ENCODE measurements at regions not wholly inside any gene's neighbourhood (a gene's known extent, or its start where the extent isn't known, plus 50 kb on each side); places are given as distances from the start of the nearest gene placed in this dataset.
A peak's percentile ranks its signal among the peaks of the same experiment; 100 is the strongest.

DNA sequence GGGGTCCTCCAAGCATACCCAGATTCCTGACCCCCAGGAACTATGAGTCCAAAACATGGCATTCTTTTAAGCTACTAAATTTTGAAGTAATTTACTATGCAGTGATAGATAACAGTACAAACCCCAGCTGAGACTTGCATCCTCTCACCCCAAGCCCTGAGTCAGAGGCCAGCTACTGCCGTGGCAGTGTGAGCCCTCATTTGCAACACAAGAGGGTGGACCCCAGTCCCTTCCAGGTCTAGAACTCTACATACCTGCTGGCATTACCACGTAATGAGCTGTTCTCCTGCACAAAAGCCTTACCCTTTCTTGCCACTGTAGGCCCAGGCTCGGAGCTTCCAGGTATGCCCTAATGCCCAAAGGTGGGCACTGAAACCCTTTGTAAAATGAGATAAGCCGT is 108.6 kb upstream of the ERCC6L2 start:
- Histone ChIP-seq H3K4me2 (ENCODE audit: insufficient read depth, insufficient read length, low read length) (no peak overlapping the region), H3K79me2 (ENCODE audit: insufficient read depth, low read length) (no peaks in the 10 kb centered on the region), H3K4ac (ENCODE audit: low read depth, low read length) (no peak overlapping the region), H2BK5ac (ENCODE audit: insufficient read length, low read length) (no peak overlapping the region), H3K27ac (ENCODE audit: insufficient read length, low read depth, low read length) (no peak overlapping the region), H3K9ac (ENCODE audit: extremely low read depth, insufficient read length, low read length) (no peak overlapping the region), H4K8ac (replicated peaks; ENCODE audit: insufficient read length, low read depth, low read length) (no peak overlapping the region), H3K18ac (ENCODE audit: insufficient read length, low read depth, low read length) (no peak overlapping the region), H3K56ac (ENCODE audit: insufficient read length, low read depth, low read length) (no peak overlapping the region), H4K91ac (ENCODE audit: insufficient read length, low read depth, low read length) (no peak overlapping the region), H2AFZ (ENCODE audit: low read length) (no peak overlapping the region), H2BK20ac (ENCODE audit: low read depth, low read length, poor library complexity, severe bottlenecking) (no peak overlapping the region), H3K14ac (ENCODE audit: insufficient read depth, low read length) (no peak overlapping the region), H3K79me1 (ENCODE audit: insufficient read depth, low read depth, low read length, poor library complexity, severe bottlenecking) (no peaks in the 10 kb centered on the region), H3K23me2 (ENCODE audit: insufficient read length, low read depth, low read length, poor library complexity, severe bottlenecking) (no peaks in the 10 kb centered on the region), H2BK12ac (ENCODE audit: insufficient read length, low read depth, low read length) (no peak overlapping the region), H2AK5ac (ENCODE audit: insufficient read length, low read length) (no peak overlapping the region), H3K9me3 (ENCODE audit: control insufficient read depth, low read depth, low read length) (no peaks in the 10 kb centered on the region), H4K5ac (ENCODE audit: insufficient read length, low read depth, low read length) (no peak overlapping the region), H3K27me3 (ENCODE audit: insufficient read depth, low read length) (no peaks in the 10 kb centered on the region; the same call in 1 of the 2 replicates), H2BK120ac (ENCODE audit: low read depth, low read length, poor library complexity, severe bottlenecking) (no peak overlapping the region), H3K23ac (ENCODE audit: insufficient read length, low read depth, low read length) (no peak overlapping the region), H3K4me1 (ENCODE audit: insufficient read depth, low read length) (peaks cover 20% of the 10 kb centered on the region; the same call in 1 of the 2 replicates), H4K20me1 (ENCODE audit: control insufficient read depth, insufficient read depth, insufficient read length) (no peaks in the 10 kb centered on the region), H3T11ph (ENCODE audit: low read length) (no peak overlapping the region), H2BK15ac (ENCODE audit: low read depth, low read length) (no peak overlapping the region)
- Mint-ChIP-seq H3K27ac (peak overlapping the region in 2 of 3 experiments; percentile 22 to 81; a peak in 1 of 7 replicates), H3K4me3 (peak overlapping the region in 1 of 2 experiments; percentile 50; a peak in 2 of 5 replicates), H3K36me3 (ENCODE audit: insufficient read depth in 1 of 3, low read depth in 3 of 3) (no peaks in the 10 kb centered on the region; a peak in 1 of 7 replicates), H3K4me1 (peaks cover 59 to 64% of the 10 kb centered on the region in 2 experiments), H3K27me3 (ENCODE audit: low read depth) (peaks cover 13% of the 10 kb centered on the region), H3K9me3 (no peaks in the 10 kb centered on the region)
- peak; percentile 66 for DNase-seq
- WGBS (ENCODE audit: extremely low coverage, insufficient read length, low lambda C conversion rate) = no CpG with 5 or more reads among the region's 4 CpGs
- TF ChIP-seq, protein P1, sequence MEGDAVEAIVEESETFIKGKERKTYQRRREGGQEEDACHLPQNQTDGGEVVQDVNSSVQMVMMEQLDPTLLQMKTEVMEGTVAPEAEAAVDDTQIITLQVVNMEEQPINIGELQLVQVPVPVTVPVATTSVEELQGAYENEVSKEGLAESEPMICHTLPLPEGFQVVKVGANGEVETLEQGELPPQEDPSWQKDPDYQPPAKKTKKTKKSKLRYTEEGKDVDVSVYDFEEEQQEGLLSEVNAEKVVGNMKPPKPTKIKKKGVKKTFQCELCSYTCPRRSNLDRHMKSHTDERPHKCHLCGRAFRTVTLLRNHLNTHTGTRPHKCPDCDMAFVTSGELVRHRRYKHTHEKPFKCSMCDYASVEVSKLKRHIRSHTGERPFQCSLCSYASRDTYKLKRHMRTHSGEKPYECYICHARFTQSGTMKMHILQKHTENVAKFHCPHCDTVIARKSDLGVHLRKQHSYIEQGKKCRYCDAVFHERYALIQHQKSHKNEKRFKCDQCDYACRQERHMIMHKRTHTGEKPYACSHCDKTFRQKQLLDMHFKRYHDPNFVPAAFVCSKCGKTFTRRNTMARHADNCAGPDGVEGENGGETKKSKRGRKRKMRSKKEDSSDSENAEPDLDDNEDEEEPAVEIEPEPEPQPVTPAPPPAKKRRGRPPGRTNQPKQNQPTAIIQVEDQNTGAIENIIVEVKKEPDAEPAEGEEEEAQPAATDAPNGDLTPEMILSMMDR (conservative IDR thresholded peaks at IDR 0.05) = no peak

Data from H9 (cell line).